NCI-H1694 treated with DMSO at 0.1 percent for 48 hours (cell line): ENCODE measurements at regions not wholly inside any gene's neighbourhood (a gene's known extent, or its start where the extent isn't known, plus 50 kb on each side); places are given as distances from the start of the nearest gene placed in this dataset.

Source experiments
- DNase-seq: peaks from one replicate; lab custom pipeline; 2025; lab: John Stamatoyannopoulos, UW

DNA sequence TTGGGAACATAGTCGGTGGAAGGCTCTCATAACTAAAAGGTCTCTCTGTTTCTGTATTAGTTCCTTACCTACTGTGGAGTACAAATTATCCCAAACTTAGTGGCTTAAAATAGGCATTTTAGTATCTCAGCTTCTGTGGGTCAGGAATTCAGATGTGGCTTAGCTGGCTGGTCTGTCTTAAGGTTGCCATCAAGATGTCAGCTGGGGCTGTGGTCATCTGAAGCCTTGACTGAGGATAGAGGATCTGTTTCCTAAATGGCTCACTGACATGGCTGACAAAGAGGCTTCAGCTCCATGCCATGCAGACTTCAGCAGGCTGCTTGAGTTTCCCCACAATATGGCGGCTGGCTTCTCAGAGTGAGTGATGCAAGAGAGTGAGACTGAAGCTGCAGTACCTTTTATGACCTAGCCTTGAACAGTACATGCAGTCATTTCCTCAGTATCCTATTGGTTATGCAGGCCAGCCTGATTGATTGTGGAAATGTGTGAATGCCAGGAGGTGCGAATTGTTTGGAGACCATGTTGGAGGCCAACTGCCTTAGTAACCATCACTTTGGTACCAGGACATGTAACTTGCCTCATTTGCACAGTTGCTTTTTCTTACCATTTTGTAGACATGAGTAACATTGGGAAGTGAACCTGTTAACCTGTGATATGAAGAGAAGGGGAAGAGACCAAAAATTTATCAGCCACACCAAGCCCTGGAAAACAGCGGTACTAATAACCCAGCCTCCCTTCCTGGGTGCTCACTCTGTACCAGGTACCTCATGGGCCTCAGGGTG, 152.8 kb upstream of the IER5L start:
- DNase-seq = no peak

DNA sequence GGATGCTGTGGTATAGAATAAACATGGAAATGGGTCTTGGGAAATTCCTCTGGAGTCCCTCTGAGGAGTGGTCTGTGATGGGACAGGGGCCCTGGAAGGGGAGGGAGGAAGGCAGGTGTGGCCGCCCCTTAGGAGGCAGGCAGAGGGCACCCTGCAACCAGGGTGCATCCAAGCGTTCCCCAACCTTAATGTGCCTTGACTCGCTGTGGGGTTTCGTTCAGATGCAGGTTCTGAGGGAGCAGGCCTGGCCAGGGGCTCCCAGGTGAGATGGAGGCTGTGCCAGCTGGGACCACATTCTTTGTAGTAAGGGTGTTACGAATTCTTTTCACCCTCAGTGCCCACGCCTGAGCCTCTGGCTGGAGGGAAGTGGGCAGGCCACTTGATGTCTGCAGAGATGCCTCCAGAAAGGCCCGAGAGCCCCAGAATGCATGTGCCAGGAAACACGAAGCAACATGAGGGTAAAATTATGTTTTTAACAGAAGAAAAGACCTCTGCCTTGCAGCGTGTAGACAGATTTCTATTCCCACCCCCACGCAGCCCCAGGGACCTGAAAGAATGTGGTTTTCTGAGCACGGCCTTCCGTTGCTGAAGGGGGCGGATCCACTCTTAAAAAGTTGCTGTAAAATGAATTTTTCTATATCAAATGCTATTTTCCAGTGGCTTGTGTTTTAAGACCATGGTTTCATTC, 150.4 kb upstream of the IER5L start:
- no peak for DNase-seq

DNA sequence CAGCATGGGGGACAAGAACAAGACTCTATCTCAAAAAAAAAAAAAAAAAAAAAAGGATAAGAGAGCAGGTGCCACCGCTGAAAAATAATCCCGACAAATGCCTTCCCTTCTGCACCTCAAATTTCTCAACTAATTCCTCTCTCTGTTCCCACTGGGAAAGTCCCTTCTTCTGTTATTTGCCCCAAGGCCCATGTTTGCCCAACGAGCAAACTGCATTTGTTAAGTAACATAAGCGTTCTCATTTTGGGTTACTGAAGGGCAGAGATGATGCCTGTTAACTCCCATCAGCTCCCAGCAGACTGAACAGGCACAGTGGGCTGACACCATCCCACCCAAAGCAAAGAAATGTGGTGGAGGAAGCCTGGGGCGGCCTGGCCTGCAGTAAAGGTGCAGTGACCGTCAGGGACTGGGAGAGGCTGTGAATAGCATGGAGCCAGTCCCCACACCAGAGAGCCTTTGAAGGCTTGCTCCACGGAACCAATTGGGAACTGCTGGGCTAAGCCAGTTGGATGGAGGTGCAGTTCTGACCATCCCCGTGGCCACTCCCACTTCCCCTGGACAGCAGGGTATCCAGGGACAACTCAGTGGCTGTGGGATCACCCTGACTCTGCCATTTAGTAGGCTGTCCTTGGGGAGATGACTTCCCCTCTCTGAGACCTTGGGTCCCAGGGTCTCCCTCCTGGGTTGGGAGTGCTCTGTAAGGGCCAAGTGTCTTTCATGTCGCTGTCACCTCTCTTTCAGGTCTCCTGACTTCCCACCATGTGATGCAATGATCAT, 149.7 kb upstream of the IER5L start:
- DNase-seq = no peak

DNA sequence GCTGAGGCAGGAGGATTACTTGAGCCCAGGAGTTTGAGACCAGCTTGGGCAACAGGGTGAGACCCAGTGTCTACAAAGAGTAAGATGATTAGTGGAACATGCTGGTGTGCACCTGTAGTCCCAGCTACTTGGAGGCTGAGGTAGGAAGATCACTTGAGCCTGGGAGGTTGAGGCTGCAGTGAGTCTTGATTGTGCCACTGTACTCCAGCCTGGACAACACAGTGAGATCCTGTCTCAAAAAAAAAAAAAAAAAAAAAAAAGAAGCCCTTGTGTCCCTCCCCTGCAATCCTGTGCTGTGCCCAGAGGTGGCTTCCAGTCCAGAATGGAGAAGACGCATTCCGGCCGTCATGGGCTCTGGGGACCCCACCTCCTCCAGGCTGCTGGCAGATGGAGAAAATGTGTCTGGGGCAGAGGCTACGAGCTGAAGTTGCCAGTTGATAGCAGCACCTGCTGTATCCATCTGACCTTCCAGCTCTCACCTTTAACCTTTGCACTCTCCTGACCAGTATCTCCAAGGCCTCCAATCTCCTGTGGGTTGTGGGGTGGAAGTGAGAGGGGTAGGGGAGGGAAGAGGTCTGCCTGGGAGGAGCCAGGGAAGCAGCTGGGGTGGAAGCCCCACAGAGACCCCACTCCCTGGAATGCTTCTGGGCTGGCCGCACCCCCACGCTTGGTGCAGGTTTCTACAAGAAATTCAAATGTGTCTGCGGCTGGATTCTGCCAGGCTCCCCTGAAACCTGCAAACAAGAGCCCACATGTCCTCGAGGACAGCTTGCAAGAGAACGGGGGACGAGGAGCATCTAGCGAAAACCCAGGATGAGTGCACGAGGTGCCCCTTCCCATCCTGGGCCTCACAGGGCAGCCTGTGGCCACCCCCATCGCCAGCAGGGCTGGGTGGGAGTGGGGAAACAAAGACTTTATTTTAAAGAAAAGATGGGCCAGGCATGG, 148.3 kb upstream of the IER5L start:
- DNase-seq = no peak

DNA sequence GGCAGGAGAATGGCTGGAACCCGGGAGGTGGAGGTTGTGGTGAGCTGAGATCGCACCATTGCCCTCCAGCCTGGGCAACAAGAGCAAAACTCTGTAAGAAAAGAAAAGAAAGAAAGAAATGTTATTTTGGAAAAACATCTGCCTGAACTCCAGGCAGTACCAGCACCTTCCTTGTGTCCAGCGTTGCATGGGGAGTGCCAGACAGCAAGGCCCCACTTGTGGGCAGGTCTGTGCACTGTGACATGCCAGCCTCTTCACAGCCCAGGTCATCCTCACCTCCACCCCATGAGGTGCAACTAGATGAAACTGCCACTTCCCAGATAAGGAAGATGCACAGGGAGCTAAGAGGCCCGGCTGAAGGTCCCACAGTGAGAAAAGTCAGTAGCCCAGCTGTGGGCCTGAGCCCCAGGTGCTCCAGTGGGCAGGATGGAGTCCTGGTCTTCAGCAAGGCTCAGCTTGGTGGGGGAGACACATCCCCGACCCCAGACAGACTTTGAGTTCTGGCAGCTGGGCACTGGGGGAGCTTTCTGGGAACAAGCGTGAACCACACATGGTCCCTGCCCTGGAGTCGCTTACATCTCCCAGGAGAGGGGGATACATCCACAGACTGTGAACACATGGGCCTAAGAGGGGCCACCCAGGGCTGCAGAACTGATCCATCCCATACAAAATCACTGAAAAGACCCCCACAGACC, 146.9 kb upstream of the IER5L start:
- no peak for DNase-seq

DNA sequence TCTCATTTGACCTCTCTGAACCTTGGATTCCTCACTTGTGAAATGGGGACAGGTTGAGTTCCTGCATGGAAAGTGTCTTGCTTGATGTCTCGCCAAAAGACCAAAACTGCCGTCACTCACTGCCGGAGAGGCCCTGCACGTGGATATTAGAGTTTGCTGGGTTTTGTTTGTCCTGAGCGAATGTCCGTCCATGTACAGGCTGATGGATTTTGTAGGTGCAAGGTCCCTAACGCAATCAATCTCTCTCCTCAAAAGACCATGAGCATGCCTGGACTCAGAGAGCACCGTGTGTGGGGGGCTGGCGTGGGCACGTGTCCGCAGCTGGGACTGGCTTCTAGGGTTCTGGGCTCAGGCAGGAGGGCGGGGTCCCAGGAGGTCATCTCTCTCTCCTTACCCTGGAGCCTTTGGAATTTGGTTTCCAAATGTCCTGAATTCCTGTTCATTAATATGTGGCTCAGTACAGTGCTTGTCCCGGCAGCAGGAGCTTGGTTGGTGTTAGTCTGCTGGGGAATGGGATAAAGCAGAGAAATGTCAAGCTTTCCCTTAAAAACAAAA, 146.0 kb upstream of the IER5L start:
- no peak for DNase-seq

DNA sequence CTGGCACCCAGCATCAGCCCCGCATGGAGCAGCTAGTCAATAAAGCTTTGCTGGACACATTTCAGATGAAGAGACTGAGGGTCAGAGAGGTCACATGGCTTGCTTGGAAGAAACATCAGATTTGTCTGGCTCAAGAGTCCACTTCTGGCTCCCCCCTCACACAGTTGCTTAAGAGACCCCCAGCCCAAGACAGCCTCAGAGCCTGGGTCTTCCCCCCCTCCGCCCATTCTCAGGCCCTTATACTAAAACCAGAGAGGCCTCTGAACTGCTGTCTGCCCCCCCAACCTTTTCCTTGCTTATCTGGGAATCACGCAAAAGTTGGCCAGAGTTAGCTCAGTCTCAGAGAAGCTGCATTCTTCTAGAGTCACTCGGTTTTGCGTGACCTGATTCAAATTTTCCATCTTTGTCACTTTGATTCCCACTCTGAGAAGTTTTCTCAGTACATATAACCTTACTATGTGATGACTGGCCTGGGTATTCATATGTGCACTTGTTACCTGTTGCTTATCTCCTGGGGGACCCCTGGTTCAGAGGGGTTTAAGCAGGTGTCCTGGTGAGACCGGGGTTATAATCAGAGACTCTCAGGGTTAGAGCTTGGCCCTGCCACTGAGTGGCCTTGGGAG, 145.4 kb upstream of the IER5L start:
- no peak for DNase-seq

DNA sequence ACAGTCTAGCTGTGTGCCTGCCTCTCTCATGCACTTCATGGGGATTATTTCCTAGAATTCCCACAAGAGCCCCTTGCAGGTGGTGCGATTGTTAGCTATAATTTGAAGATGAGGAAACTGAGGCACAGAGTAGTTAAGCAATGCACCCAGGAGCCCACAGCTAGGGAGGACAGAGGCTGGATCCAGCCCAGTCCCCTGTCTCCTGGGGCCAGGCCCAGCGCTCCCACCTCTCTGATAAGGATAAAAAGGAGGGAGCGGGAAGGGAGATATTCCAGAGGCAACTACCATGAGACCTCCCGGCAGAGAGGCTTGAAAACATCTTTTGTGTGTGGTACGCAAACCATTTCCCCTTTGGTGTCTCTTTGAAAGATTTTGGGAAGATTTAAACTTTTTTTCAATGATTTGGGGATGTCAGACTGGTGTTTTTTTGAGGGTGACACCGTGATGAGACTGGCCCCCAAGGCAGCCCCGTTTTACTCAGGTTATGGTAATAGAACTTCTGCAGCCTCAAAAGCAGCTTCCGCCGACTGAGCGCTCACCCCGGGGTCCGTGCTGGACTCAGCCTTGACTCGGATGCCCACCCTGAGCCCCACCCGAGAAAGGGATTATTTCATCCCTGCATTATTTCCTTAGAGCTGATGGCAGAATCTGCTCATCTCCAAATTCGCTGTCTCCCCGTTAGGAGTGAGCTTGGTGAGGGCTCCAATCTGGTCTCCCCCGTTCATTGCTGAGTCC, 144.7 kb upstream of the IER5L start:
- no peak for DNase-seq

DNA sequence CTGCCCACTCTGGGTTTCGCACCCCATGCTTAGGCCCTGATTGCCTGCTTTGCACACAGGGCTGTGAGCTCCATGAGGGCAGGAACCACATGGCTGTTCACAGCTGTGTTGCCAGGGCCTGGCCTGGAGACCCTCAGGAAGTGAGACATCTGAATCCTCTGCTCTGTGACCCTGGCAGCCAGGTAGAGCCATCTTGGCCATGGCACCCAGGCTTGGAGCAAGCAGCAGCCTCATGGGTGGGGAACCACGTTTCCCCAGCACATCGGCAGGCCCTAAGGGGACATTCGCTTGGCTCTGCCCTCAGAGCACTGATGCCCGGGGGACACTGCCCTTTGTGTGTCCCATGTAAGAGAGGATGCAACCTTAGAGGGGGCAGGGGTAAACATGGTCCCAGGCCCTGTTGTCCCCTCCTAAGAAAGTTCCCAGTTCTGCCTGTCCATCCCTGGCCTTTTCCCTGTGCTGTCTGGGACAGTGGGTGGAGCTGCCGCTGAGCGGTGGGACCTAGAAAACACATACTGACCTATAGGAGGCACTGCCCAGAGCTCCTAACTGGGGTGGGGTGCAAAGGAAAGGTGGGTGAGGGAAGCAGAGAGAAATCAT, 144.1 kb upstream of the IER5L start:
- no peak for DNase-seq

DNA sequence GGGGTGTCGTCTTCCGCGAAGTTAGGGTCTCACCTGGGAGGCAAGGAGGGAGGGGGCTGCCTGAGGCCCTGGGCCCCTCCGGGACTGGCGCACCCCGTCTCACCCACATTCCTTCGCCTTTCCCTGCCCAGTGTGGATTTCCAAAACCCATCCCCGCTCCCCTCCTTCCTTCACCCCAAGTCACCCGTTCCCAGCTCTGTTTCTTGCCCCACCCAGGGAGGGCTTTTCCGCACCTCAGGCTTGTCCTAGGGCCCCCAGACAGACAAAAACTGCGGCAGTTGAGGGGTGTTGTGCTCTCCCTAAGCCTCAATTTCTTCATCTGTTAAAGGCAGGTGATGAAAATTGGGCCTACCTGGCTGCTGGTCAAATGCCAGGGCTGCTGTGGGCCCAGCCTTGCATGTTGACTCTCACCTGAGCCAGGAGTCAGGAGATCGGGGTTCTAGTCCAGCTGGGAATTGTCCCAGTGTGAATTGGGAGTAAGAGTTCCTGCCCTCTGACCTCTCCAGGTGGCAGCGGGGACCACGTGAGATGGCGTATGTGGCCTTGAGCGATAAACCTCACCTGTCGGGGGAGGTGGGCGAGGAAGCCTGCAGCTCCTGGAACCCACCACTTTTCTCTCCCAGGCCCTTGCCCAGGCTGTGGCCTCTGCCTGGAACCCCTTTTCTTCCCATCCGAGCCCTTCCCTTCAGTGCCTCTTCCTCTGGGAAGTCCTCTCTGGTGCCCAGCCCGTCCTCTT, 143.4 kb upstream of the IER5L start:
- no peak for DNase-seq

DNA sequence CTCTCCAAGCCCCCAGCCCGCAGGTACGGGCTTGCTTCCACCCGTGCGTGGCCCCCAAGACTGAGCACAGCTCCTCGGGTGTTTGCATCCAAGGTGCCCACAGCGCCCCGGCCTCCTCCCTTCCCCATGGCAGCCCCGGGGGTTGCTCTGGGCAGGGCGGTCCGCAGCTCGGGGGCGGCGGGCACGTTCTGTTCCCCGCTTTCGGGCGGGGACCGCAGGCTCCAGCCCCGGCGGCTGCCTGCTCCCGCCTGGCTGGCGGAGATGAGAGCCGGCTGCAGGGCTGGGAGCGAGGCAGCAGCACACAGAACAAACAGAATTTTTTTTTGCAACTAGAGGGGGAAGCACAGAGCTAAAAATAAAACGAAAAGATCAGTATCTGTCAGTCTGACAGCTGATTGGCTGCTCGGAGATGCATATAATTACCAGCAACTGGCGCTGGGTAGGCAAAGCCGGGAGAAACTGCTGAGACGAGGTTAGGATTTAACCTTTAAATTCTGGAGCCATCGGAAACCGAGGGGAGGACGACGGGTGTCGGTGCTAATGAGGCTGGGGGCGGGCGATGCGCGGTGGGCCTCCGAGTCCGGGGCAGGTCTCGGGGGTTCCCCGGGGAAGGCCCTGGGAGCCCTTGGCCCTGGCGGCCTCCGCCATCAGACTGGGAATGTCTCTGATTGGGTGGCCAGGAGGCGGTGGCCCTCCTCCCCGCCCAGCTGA, 142.7 kb upstream of the IER5L start:
- DNase-seq = peak; percentile 89

DNA sequence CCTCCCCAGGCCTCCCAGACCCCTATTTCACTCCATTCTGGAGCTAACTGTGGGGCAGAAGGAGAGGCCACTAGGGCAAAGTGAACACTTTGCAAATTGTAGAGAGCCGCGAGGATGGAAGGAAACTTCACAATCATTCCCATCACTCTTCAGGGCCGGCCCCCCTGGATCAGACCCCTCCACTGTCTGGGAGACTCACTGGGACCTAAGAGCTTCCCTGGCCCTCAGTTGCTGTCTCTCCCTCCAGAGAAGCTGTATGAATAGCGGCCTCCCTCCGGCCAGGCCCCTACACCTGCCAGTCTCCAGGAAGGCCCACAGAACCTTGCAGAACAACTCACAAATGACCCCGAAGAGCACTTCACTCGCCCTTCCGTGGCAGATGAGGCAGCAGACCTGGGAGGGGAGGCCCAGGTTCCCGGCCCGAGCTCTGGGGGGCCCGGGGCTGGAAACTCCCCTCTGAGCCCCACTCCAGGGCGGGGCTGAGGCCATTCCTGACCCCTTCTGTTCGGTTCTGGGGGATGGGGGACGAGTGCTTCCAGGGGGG, 141.9 kb upstream of the IER5L start:
- no peak for DNase-seq

DNA sequence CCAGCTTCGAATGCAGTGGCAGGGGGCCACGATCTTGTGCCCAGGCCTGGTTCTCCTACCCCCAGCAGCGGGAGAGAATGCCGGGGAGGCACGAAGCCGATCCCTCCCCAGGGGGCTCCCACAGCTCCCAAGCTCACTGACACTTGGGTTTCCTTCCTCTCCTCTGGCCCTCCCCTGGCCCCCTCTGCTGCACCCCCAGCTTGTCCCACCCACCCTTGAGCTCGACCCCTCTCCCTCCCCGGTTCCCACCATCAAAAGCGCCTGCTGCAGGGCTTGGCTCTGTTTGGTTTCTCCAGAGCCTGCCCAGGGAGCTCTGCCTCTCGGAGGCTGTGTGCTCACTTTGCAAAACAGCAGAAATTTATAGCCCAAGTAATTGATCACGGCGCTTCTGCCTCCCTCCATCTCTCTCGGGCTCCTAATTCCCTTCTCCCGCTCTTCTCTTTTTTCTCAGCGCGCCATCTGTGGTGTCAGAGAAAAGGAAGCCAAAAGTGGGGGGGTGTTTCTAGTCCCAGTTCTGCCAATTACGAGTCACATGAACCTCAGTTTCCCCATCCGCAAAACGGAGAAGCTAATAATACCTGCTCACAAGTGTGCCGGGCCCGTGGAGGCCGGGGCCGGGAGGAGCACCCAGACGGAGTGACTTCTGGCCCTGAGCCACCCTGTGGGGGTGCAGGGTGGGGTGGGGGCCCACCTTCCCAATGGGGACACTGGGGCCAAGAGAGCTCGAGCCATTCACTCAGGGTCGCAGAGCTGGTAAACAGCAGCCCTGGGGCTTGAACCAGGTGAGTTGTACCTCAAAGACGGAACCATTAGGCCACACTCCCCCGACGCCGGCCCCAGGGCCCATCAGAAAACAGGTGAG, 141.2 kb upstream of the IER5L start:
- DNase-seq = no peak

DNA sequence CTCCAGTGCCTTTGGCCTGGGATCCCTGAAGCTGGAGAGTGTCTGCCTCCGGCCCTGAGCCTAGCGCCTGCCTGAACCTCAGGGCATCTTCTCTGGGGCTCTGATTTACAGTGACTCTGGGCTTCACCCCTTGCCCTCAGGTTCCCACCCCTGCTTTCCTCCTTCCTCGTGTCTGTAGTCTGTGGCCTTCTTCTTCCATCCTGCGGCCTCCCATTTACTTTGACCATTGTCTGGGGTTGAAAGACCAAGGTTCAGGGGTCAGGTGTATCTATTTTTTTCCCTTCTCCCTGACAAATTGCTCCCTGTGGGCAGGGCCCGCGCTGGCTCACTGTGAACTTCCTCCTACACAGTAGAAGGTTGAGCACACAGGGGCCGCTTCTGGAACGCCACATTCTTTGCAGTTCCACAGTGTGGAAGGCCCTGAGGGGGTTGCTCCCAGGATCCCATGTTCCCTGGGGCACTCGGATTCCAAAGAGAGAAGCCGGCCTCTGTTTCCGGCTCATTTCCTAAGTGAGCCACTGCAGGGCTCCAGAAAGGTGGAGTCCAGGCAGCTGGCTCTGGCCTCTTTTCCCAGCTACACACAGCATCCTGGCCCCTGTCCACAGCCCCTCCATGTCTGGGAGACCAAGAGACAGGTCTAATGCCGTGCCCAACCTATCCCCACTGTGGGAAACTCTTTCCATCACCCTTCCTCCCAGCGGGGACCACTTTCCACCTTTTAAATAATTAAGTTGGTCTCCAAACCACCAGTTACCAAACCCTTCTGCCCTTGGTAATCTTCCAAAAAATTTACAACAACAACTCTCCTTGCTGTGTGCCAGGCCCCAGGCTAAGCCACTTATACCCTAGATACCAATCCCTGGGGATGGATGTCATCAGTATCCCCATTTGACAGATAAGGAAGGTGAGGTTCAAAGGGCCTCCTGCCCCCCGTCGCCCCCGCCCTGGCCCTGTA, 140.3 kb upstream of the IER5L start:
- no peak for DNase-seq

DNA sequence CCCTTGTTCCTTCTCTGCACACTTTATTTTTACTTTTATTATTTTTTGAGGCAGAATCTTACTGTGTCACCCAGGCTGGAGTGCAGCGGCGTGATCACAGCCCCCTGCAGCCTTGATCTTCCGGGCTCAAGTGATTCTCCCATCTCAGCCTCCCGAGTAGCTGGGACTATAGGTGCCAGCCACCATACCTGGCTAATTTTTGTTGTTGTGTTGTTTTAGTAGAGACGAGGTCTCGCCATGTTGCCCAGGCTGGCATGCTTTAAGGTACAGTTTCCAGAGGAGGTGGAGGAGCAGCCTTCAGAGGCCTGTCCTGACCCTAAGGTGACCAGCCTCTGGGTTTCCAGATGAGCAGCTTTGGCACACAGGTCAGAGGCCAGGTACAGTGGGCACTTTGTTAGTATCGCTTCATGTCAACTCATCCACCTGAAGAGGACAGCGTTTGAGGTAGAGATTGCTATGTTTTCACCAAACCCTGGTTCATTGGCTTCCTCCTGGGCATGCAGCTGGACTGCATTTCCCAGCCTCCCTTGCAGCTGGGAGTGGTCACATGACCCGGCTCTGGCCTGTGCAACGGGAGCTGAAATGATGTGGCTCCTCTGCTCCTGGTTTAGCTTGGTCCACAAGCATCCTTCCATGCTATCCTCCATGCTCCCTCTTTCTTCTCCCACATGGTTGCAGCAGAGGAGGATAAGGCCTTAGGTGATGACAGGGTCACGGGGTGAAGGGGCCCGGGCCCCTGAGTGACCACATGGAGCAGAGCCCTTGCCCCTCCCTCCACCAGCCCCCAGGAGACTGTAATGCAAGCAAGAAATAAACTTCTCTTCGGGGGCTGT, 139.3 kb upstream of the IER5L start:
- DNase-seq = peak; percentile 1
